ENCODE measurements at regions not wholly inside any gene's neighbourhood (a gene's known extent, or its start where the extent isn't known, plus 50 kb on each side); places are given as distances from the start of the nearest gene placed in this dataset.

DNA sequence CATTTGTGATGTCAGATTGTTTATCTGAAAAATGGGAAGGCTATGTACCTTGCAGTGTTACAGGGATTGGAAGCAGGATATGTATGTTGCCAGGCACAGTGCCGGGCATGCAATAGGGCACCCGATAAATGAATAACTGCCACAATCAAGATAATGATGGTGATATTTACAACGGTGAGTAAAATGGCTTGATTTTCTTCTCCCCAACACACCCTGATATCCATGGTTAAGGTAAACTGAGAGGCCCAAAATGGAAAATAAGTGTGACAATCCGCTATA lies 108.3 kb downstream of the CYP26A1 start:
- DNase-seq (ENCODE audit: low read depth, low spot score), result no peak
- intact Hi-C loops (cut with micrococcal nuclease), result no loop called here
- no peak overlapping the region for H2AFZ ChIP-seq (ENCODE audit: low read depth, low read length, poor library complexity, severe bottlenecking)
- no peaks in the 10 kb centered on the region for H3K4me1 ChIP-seq (ENCODE audit: control insufficient read depth in 1 of 2, insufficient read depth in 2 of 2, low read length in 2 of 2)
- no peaks in the 10 kb centered on the region for H3K36me3 ChIP-seq (ENCODE audit: control insufficient read depth in 1 of 2, insufficient read depth in 2 of 2, low read length in 2 of 2)
- ATAC-seq, result no peak
- TF ChIP-seq YY1 (IDR thresholded peaks at IDR 0.05; ENCODE audit: extremely low read depth, insufficient replicate concordance, low read depth, low read length) (no peak), ZBTB33 (IDR thresholded peaks at IDR 0.05; ENCODE audit: extremely low read depth, insufficient replicate concordance, low read length) (no peak), CEBPB (IDR thresholded peaks at IDR 0.05; ENCODE audit: low read depth) (no peak), JUND (IDR thresholded peaks at IDR 0.05) (no peak), CBX3 (IDR thresholded peaks at IDR 0.05; ENCODE audit: low read depth) (no peak), POLR2AphosphoS5 (IDR thresholded peaks at IDR 0.05; ENCODE audit: low read depth, low read length) (no peak), ZNF274 (IDR thresholded peaks at IDR 0.05; ENCODE audit: low read depth, low read length) (no peak), EZH2 (IDR thresholded peaks at IDR 0.05) (no peak), RAD21 (IDR thresholded peaks at IDR 0.05; ENCODE audit: low read depth) (no peak), POLR2A (IDR thresholded peaks at IDR 0.05; ENCODE audit: borderline replicate concordance, extremely low read depth, insufficient read depth, insufficient read length) (no peak), ZFX (IDR thresholded peaks at IDR 0.05) (no peak), CTCF (IDR thresholded peaks at IDR 0.05 in 2 of 3, conservative IDR thresholded peaks at IDR 0.05 in 1 of 3; ENCODE audit: borderline replicate concordance in 1 of 3, insufficient read depth in 1 of 3, low read depth in 2 of 3, low read length in 2 of 3) (no peak), ELF1 (IDR thresholded peaks at IDR 0.05; ENCODE audit: borderline replicate concordance, low read depth) (no peak), FOSL1 (IDR thresholded peaks at IDR 0.05; ENCODE audit: low read depth) (no peak), MAX (IDR thresholded peaks at IDR 0.05) (no peak)
- H3K79me2 ChIP-seq (ENCODE audit: insufficient read depth, low read length), result no peaks in the 10 kb centered on the region
- RAD21 ChIA-PET (ENCODE audit: low non-redundant PET in 1 of 2, low total read pairs in 2 of 2, uncharacterized antibody in 2 of 2, unreplicated experiment in 2 of 2), result no interaction called here
- no peaks in the 10 kb centered on the region for H3K9me3 ChIP-seq (ENCODE audit: control insufficient read depth in 1 of 2, insufficient read depth in 1 of 2, low read depth in 1 of 2, low read length in 2 of 2)
- POLR2A ChIA-PET, result no interaction called here
- H3K4me3 ChIP-seq (replicated peaks in 1 of 2; ENCODE audit: low read depth in 1 of 2, low read length in 2 of 2), result no peak overlapping the region
- no peak overlapping the region for H3K4me2 ChIP-seq (ENCODE audit: low read length)
- CTCF ChIA-PET, result no interaction called here
- no peaks in the 10 kb centered on the region for H3K9me2 ChIP-seq (ENCODE audit: insufficient read depth)
- no TSS peak for BruUV-seq (replicated peaks)
- no peak overlapping the region for H3K9ac ChIP-seq (ENCODE audit: low read length)
- no peak overlapping the region for H3K27ac ChIP-seq (ENCODE audit: low read depth, low read length)
- H4K20me1 ChIP-seq (ENCODE audit: insufficient read depth), result no peaks in the 10 kb centered on the region
- H3K27me3 ChIP-seq (ENCODE audit: insufficient read depth, low read length), result no peaks in the 10 kb centered on the region

Measured in HCT116 (cell line).